HG03159 (cell line): ENCODE measurements at regions not wholly inside any gene's neighbourhood (a gene's known extent, or its start where the extent isn't known, plus 50 kb on each side); places are given as distances from the start of the nearest gene placed in this dataset.

Source experiments
- ATAC-seq: cut with Tn5 transposase; IDR thresholded peaks from one replicate; pipeline ENCODE4 v1.9.1; 2021; ENCODE audit warnings: mild to moderate bottlenecking, moderate library complexity; ENCODE audit not compliant: unreplicated experiment

GRCh38 chr6:113642714-113643406 lies 214.3 kb upstream of the MARCKS start:
- peak; percentile 97 for ATAC-seq

- ATAC-seq, result no peak
Observed at GRCh38 chr6:113643407-113643770, 213.8 kb upstream of the MARCKS start.

GRCh38 chr6:113644861-113645575 lies 212.1 kb upstream of the MARCKS start:
- ATAC-seq, result no peak

- no peak for ATAC-seq
Observed at GRCh38 chr6:113645576-113645970, 211.6 kb upstream of the MARCKS start.

GRCh38 chr6:113645986-113646385 lies 211.2 kb upstream of the MARCKS start:
- ATAC-seq, result no peak

- no peak for ATAC-seq
Observed at GRCh38 chr6:113646701-113647100, 210.4 kb upstream of the MARCKS start.

- no peak for ATAC-seq
Observed at GRCh38 chr6:113647143-113647889, 209.8 kb upstream of the MARCKS start.

- ATAC-seq, result no peak
Observed at GRCh38 chr6:113648698-113649097, 208.4 kb upstream of the MARCKS start.

GRCh38 chr6:113649276-113649675 lies 207.9 kb upstream of the MARCKS start:
- ATAC-seq, result no peak

- no peak for ATAC-seq
Observed at GRCh38 chr6:113649880-113650609, 207.1 kb upstream of the MARCKS start.

GRCh38 chr6:113650610-113650979 lies 206.6 kb upstream of the MARCKS start:
- no peak for ATAC-seq

- ATAC-seq, result no peak
Observed at GRCh38 chr6:113651120-113651519, 206.0 kb upstream of the MARCKS start.

GRCh38 chr6:113651920-113652319 lies 205.2 kb upstream of the MARCKS start:
- no peak for ATAC-seq

GRCh38 chr6:113653275-113653674 lies 203.9 kb upstream of the MARCKS start:
- ATAC-seq, result no peak

GRCh38 chr6:113654396-113654795 lies 202.7 kb upstream of the MARCKS start:
- ATAC-seq, result no peak

GRCh38 chr6:113655761-113656160 lies 201.4 kb upstream of the MARCKS start:
- ATAC-seq, result no peak

GRCh38 chr6:113659762-113660404 lies 197.3 kb upstream of the MARCKS start:
- ATAC-seq, result no peak

GRCh38 chr6:113660819-113661218 lies 196.3 kb upstream of the MARCKS start:
- ATAC-seq, result no peak

- ATAC-seq, result peak; percentile 10
Observed at GRCh38 chr6:113662093-113662665, 195.0 kb upstream of the MARCKS start.

- peak; percentile 84 for ATAC-seq
Observed at GRCh38 chr6:113662688-113663333, 194.3 kb upstream of the MARCKS start.
